CD4-positive, CD25-positive, alpha-beta regulatory T cell (primary cell): ENCODE measurements at regions not wholly inside any gene's neighbourhood (a gene's known extent, or its start where the extent isn't known, plus 50 kb on each side); places are given as distances from the start of the nearest gene placed in this dataset.

ENCODE experiments used
- ATAC-seq, 2 donors: fragments of 150-1000 bp; cut with Tn5 transposase; one replicate each; pipeline ENCODE4 v1.10.0; 2021; ENCODE audit warnings: low read depth in 2 of 2, moderate number of reproducible peaks in 2 of 2, moderate library complexity in 1 of 2
- DNase-seq, 3 donors: peaks; one replicate each; pipeline versions ENCODE4 v3.0.0 to v3.0.0-alpha.2; 2012 to 2022; ENCODE audit warnings: mixed read lengths in 1 of 3
- H3K27ac ChIP-seq: one replicate; pipeline ENCODE4 v1.7.0; 2013; ENCODE audit warnings: mild to moderate bottlenecking, low read length; ENCODE audit not compliant: insufficient read depth, poor library complexity, severe bottlenecking
- H3K27me3 ChIP-seq: one replicate; pipeline ENCODE4 v1.7.0; 2013; ENCODE audit warnings: low read length; ENCODE audit not compliant: control insufficient read depth, insufficient read depth
- H3K36me3 ChIP-seq: one replicate; pipeline ENCODE4 v1.7.0; 2013; ENCODE audit warnings: mild to moderate bottlenecking, low read length, moderate library complexity; ENCODE audit not compliant: control insufficient read depth, insufficient read depth
- H3K4me1 ChIP-seq: 2 replicates; pipeline ENCODE4 v1.7.0; 2013; ENCODE audit warnings: mild to moderate bottlenecking, low read length; ENCODE audit not compliant: insufficient read depth, control insufficient read depth, poor library complexity, severe bottlenecking
- H3K4me3 ChIP-seq: one replicate; pipeline ENCODE4 v1.7.0; 2013; ENCODE audit warnings: low read depth, mild to moderate bottlenecking, low read length, moderate library complexity
- H3K9me3 ChIP-seq, 2 experiments: 1 replicate in 1 of 2; 2 replicates in 1 of 2; pipeline ENCODE4 v1.7.0; 2013; ENCODE audit warnings: low read length in 2 of 2, mild to moderate bottlenecking in 1 of 2, moderate library complexity in 1 of 2; ENCODE audit not compliant: control insufficient read depth in 2 of 2
- H3K27ac Mint-ChIP-seq, 3 donors: one replicate each; pipeline ENCODE4 v1.8.0; 2020 to 2022; ENCODE audit warnings: mild to moderate bottlenecking in 3 of 3, mixed read lengths in 3 of 3, moderate library complexity in 2 of 3
- H3K27me3 Mint-ChIP-seq: one replicate; pipeline ENCODE4 v1.8.0; 2022; ENCODE audit warnings: mild to moderate bottlenecking, mixed read lengths
- H3K36me3 Mint-ChIP-seq: one replicate; pipeline ENCODE4 v1.8.0; 2020; ENCODE audit warnings: mixed read lengths
- H3K4me1 Mint-ChIP-seq, 4 donors: one replicate each; pipeline ENCODE4 v1.8.0; 2020 to 2022; ENCODE audit warnings: mixed read lengths in 4 of 4, mild to moderate bottlenecking in 1 of 4
- H3K4me3 Mint-ChIP-seq, 4 donors: one replicate each; pipeline ENCODE4 v1.8.0; 2020 to 2022; ENCODE audit warnings: mild to moderate bottlenecking in 4 of 4, mixed read lengths in 4 of 4, moderate library complexity in 3 of 4
- H3K9me3 Mint-ChIP-seq, 7 donors: one replicate each; pipeline ENCODE4 v1.8.0; 2020 to 2022; ENCODE audit warnings: mixed read lengths in 7 of 7, mild to moderate bottlenecking in 3 of 7, moderate library complexity in 2 of 7

DNA sequence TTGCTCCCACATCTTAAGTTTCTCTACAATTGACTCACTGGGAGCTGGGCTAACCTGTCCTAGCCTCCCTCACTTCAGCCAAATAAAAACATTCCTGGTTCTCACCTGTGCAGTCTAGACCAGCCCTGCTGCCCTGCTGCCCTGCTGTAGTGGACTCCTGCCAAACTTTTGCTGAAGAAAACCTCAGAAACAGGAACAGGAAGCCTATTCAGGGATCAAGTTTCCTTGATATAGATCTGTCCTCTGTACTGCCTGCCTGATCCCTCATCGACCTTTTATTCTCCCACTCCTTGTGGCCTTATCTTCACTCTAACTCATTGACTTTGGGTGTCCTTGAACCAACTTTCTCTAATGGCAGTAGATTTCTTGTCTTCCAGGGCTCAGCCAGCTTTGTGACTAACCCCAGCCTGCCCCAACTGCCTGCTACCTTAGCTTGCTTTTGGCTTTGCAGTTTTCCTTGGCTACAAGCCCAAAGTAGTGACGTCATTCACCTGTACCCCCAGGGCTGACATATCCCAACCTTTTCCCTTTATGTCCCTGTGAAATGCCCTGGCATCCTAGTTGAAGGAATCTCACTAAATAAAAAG, 234.8 kb downstream of the DUSP6 start:
- ATAC-seq (no peak), DNase-seq (no peak)
- H3K4me1 Mint-ChIP-seq = peaks cover 0 to 3% (median 0%) of the 10 kb centered on the region in 4 donors
- no peak overlapping the region for H3K4me3 ChIP-seq
- no peaks in the 10 kb centered on the region for H3K9me3 ChIP-seq
- no peak overlapping the region for H3K27ac ChIP-seq
- H3K27me3 Mint-ChIP-seq = peaks cover 4% of the 10 kb centered on the region
- no peak overlapping the region for H3K27ac Mint-ChIP-seq
- peaks cover 0 to 1% (median 0%) of the 10 kb centered on the region in 7 donors for H3K9me3 Mint-ChIP-seq
- H3K4me3 Mint-ChIP-seq = no peak overlapping the region
- H3K36me3 Mint-ChIP-seq = no peaks in the 10 kb centered on the region
- H3K36me3 ChIP-seq = no peaks in the 10 kb centered on the region
- H3K4me1 ChIP-seq = no peaks in the 10 kb centered on the region
- H3K27me3 ChIP-seq = no peaks in the 10 kb centered on the region

DNA sequence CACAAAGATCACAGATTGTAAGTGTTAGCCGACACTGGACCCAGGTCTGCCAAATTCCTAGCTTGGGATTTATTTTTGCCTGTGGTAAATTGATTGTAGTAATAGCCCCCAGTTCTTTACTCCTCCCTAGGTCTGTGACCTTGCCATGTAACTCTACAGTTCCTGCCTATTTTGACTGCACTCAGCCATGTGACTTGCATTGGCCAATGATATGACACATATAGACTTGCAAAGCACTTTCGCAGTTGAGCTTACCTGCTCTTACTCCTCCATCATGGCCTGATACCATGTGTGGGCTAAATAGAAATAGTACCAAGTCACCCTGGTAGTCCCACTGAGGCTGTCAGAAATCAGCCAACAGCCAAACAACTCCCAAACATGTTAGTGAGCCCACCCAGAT, 240.3 kb downstream of the DUSP6 start:
- Mint-ChIP-seq H3K9me3 (peaks cover 0 to 2% (median 0%) of the 10 kb centered on the region in 7 donors), H3K4me3 (no peak overlapping the region), H3K36me3 (no peaks in the 10 kb centered on the region), H3K4me1 (no peaks in the 10 kb centered on the region), H3K27ac (no peak overlapping the region), H3K27me3 (peaks cover 4% of the 10 kb centered on the region)
- Histone ChIP-seq H3K4me3 (no peak overlapping the region), H3K4me1 (no peaks in the 10 kb centered on the region), H3K9me3 (no peaks in the 10 kb centered on the region), H3K27ac (no peak overlapping the region), H3K27me3 (no peaks in the 10 kb centered on the region), H3K36me3 (no peaks in the 10 kb centered on the region)
- DNase-seq = no peak
- ATAC-seq = no peak

DNA sequence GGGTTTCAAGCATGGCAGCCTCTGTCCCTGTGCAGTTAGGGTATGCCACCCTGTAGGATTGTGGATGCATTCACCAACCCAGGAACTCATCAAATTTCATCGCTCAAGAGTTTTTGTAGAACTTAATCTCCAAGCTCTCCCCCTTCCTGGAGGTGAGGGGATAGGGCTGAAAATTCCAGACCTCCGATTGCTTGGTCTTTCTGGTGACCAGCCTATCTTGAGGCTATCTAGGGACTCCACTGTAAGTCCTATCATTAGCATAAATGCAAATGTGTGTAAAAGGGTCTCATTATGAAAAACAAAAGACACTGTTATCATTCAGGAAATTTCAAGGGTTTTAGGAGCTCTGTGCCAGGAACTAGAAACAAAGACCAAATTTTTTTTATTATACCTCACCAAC, 244.0 kb downstream of the DUSP6 start:
- H3K27ac ChIP-seq = no peak overlapping the region
- ATAC-seq (no peak), DNase-seq (no peak)
- no peaks in the 10 kb centered on the region for H3K27me3 Mint-ChIP-seq
- H3K9me3 ChIP-seq = no peaks in the 10 kb centered on the region
- no peak overlapping the region for H3K27ac Mint-ChIP-seq
- H3K9me3 Mint-ChIP-seq = peaks cover 0 to 2% (median 0%) of the 10 kb centered on the region in 7 donors
- H3K27me3 ChIP-seq = no peaks in the 10 kb centered on the region
- no peaks in the 10 kb centered on the region for H3K36me3 ChIP-seq
- no peaks in the 10 kb centered on the region for H3K4me1 Mint-ChIP-seq
- H3K4me1 ChIP-seq = no peaks in the 10 kb centered on the region
- no peak overlapping the region for H3K4me3 ChIP-seq
- H3K4me3 Mint-ChIP-seq = no peak overlapping the region
- no peaks in the 10 kb centered on the region for H3K36me3 Mint-ChIP-seq

DNA sequence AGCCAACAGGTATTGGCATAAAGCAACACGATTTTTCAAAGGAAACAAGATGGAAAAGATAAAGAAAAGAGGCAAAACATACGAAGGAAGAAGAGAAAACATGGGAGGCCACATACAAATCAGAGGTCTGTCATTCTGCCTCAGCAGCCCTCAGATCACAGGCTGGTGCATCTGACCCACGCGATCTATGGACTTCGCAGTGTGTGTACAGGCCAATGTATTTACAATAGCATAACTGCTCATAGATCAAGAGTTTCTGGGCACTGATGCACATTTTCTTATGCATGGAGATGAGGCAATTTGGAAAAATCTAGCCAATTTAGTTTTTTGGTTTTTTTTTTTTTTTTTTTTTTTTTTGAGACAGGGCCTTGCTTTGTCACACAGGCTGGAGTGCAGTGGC, 245.4 kb downstream of the DUSP6 start:
- Histone ChIP-seq H3K4me1 (no peaks in the 10 kb centered on the region), H3K27me3 (no peaks in the 10 kb centered on the region), H3K4me3 (no peak overlapping the region), H3K27ac (no peak overlapping the region), H3K9me3 (no peaks in the 10 kb centered on the region), H3K36me3 (no peaks in the 10 kb centered on the region)
- no peaks in the 10 kb centered on the region for H3K4me1 Mint-ChIP-seq
- no peak overlapping the region for H3K27ac Mint-ChIP-seq
- H3K4me3 Mint-ChIP-seq = no peak overlapping the region
- H3K9me3 Mint-ChIP-seq = peaks cover 0 to 2% (median 0%) of the 10 kb centered on the region in 7 donors
- no peak for DNase-seq
- ATAC-seq = no peak
- no peaks in the 10 kb centered on the region for H3K36me3 Mint-ChIP-seq
- no peaks in the 10 kb centered on the region for H3K27me3 Mint-ChIP-seq

DNA sequence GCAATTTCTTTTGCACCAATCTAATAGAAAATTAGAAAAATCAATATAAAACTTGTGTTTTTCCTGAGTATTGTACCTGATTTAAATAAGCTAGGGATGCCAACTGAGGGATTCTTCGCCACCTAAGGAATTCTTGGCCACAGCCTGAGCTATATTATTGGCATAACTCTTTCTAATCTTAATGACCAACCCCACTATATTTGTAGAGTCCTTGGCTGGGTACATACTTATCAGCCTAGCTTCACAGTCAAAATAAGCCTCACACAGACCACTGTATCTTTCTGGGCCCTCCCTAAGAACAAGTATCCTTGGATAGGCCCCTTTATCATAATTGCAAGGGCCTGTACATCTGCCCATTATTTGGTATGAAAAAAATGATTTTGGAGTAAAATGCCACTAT, 247.1 kb downstream of the DUSP6 start:
- Mint-ChIP-seq H3K27ac (no peak overlapping the region), H3K36me3 (no peaks in the 10 kb centered on the region), H3K4me3 (no peak overlapping the region), H3K27me3 (no peaks in the 10 kb centered on the region), H3K4me1 (peaks cover 0 to under 1% (median 0%) of the 10 kb centered on the region in 4 donors), H3K9me3 (peaks cover 0 to 2% (median 0%) of the 10 kb centered on the region in 7 donors)
- no peak overlapping the region for H3K27ac ChIP-seq
- H3K4me1 ChIP-seq = no peaks in the 10 kb centered on the region
- no peak for DNase-seq
- ATAC-seq = no peak
- H3K9me3 ChIP-seq = no peaks in the 10 kb centered on the region
- H3K36me3 ChIP-seq = no peaks in the 10 kb centered on the region
- no peak overlapping the region for H3K4me3 ChIP-seq
- no peaks in the 10 kb centered on the region for H3K27me3 ChIP-seq

DNA sequence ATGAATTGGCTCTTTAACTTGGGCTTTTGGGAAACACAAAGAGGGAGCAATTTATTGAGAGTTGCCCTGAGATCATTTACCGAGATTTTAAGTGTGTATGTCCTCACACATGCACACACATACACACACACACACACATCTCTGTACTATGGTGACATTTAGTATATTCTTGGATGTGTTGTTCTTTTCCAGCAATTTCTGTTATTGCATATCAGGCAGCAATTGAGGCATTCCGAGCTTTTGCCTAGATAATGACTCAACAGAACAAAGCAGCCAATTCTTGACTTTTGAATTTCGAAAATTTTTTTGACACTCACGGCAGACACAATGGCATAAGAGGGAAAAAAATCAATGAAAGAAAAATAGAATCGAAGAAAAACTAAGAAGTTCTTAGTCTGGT, 248.5 kb downstream of the DUSP6 start:
- ATAC-seq (no peak), DNase-seq (no peak)
- no peaks in the 10 kb centered on the region for H3K27me3 ChIP-seq
- no peak overlapping the region for H3K4me3 ChIP-seq
- H3K36me3 Mint-ChIP-seq = no peaks in the 10 kb centered on the region
- H3K27ac Mint-ChIP-seq = no peak overlapping the region
- no peak overlapping the region for H3K4me3 Mint-ChIP-seq
- H3K9me3 Mint-ChIP-seq = peaks cover 0 to 2% (median 0%) of the 10 kb centered on the region in 7 donors
- no peaks in the 10 kb centered on the region for H3K4me1 ChIP-seq
- no peaks in the 10 kb centered on the region for H3K9me3 ChIP-seq
- peaks cover 0 to 2% (median 0%) of the 10 kb centered on the region in 4 donors for H3K4me1 Mint-ChIP-seq
- H3K27ac ChIP-seq = no peak overlapping the region
- H3K27me3 Mint-ChIP-seq = no peaks in the 10 kb centered on the region
- no peaks in the 10 kb centered on the region for H3K36me3 ChIP-seq

DNA sequence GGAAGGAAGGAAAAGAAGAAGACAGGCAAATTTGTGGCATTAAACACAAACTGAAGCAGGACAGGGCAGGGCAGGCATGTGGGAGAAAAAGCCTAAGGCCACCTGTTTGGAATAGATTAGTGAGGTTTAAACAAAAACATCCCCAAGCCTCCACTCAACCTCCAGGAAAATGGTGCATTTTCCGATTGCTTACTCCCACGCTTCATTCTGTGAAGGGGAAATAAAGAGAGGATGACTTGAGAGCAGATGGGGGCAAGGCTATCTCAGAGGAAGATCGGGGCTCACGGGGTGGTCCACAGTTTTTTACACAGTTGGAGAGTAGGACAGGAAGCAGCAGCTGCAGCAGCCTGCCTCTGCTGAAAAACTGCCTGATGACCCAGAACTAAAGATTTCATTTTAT, 250.9 kb downstream of the DUSP6 start:
- Mint-ChIP-seq H3K27ac (no peak overlapping the region), H3K36me3 (no peaks in the 10 kb centered on the region), H3K9me3 (no peaks in the 10 kb centered on the region), H3K4me1 (peaks cover 0 to 2% (median 0%) of the 10 kb centered on the region in 4 donors), H3K4me3 (no peak overlapping the region), H3K27me3 (peaks cover 7% of the 10 kb centered on the region)
- ATAC-seq (no peak), DNase-seq (no peak)
- Histone ChIP-seq H3K9me3 (no peaks in the 10 kb centered on the region), H3K27ac (no peak overlapping the region), H3K4me3 (no peak overlapping the region), H3K4me1 (no peaks in the 10 kb centered on the region), H3K27me3 (no peaks in the 10 kb centered on the region), H3K36me3 (no peaks in the 10 kb centered on the region)

DNA sequence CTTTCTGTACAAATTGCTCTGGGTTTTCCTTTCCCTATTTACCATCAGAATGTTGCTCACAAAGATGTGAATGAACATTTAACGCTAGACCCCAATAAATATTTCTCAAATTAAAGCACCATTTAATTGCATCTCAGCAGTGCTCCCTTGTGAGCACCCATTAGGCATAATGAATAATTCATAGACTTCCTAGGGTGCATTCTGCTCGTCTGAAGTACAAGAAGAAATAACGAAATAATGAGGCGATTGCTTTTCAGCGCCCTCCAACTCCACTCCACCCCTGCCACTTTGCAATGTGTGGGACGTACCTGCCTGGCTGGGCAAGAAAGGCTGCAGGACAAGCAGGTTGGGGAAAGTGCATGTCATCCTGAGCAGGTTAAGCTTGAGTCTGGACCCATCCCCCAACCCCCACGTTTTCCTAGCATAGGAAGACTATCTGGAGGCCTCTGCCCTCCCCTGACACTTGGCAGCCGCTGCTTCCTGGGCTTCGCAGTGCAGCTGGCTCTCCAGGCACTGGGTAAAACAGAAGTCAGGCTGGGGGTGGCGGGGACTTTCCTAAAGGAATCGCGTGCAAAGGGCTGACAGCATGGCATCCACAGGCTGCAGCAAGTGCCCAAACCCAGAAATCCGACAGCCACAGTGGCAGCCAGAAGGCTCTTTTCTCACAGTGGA, 253.7 kb downstream of the DUSP6 start:
- no peak overlapping the region for H3K4me3 Mint-ChIP-seq
- H3K4me1 ChIP-seq = no peaks in the 10 kb centered on the region
- H3K4me3 ChIP-seq = no peak overlapping the region
- H3K27ac Mint-ChIP-seq = no peak overlapping the region
- no peaks in the 10 kb centered on the region for H3K36me3 Mint-ChIP-seq
- DNase-seq (no peak), ATAC-seq (no peak)
- no peak overlapping the region for H3K27ac ChIP-seq
- no peaks in the 10 kb centered on the region for H3K36me3 ChIP-seq
- H3K9me3 ChIP-seq = no peaks in the 10 kb centered on the region
- H3K27me3 ChIP-seq = no peaks in the 10 kb centered on the region
- H3K4me1 Mint-ChIP-seq = peaks cover 0 to 2% (median 0%) of the 10 kb centered on the region in 4 donors
- H3K9me3 Mint-ChIP-seq = no peaks in the 10 kb centered on the region
- H3K27me3 Mint-ChIP-seq = peaks cover 19% of the 10 kb centered on the region
